ENCODE measurements at regions not wholly inside any gene's neighbourhood (a gene's known extent, or its start where the extent isn't known, plus 50 kb on each side); places are given as distances from the start of the nearest gene placed in this dataset.

DNA sequence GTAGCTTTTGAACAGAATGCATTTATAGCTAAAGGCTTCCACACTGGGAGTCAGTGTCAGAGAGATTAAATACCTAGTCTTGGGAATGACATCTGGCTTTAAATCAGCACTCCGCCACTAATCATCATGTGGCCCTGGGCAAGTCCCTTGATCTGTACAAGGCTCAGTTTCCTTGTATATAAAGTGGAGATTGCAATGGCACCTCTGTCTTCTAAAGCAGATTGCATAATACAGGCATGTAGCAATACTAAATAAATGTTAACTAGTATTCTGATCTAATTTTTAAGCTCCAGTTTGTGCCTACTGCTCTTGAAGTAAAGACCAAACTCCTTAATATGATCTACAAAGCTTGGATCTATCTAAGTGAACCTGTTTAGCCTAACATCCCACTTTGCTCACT, 249.4 kb downstream of the PLPP3 start (continued):
- TF ChIP-seq ZNF646 (CRISPR knock-in tag; IDR thresholded peaks at IDR 0.05) (0 out of 2 replicates have a peak, but pooled peaks have one; percentile 20), ZNF839 (CRISPR knock-in tag; IDR thresholded peaks at IDR 0.05; ENCODE audit: borderline replicate concordance) (no peak), ZNF83 (CRISPR knock-in tag; IDR thresholded peaks at IDR 0.05; ENCODE audit: borderline replicate concordance) (no peak), ETV5 (CRISPR knock-in tag; IDR thresholded peaks at IDR 0.05; ENCODE audit: borderline replicate concordance) (no peak)

DNA sequence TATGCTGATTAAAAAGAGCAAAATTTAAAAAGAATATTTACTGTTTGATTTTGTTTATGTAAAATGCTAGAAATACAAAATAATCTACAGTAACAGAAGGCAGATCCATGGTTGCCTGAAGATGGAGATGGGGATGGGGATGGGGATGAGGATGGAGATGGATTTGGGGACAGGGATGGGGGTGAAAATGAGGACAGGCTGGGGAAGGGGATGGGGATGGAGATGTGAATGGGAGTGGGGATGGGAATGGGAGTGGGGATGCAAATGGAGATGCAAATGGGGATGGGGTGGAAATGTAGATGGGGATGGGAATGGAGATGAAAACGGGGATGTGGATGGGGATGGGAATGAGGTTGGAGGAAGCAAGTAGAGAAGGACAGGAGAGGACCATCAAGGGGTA, 252.2 kb downstream of the PLPP3 start:
- DNase-seq (ENCODE audit: low spot score) = no peak
- H3K9me3 ChIP-seq (ENCODE audit: low read length) = no peaks in the 10 kb centered on the region
- H3K4me2 ChIP-seq (ENCODE audit: low read depth, low read length) = no peak overlapping the region
- H3K4me3 ChIP-seq (replicated peaks in 1 of 3; ENCODE audit: insufficient read depth in 1 of 3, low read depth in 2 of 3, low read length in 3 of 3) = no peak overlapping the region
- H3K36me3 ChIP-seq (replicated peaks in 1 of 2; ENCODE audit: control insufficient read depth in 1 of 2, insufficient read depth in 2 of 2, low read length in 2 of 2) = no peaks in the 10 kb centered on the region
- ChIA-PET POLR2A (no interaction called here), CTCF (ENCODE audit: low intra/inter-chr PET ratio, low total read pairs) (no interaction called here)
- H3K27ac ChIP-seq (ENCODE audit: extremely low read length, insufficient read depth, low read length) = no peak overlapping the region
- TF ChIP-seq ZNF441 (CRISPR knock-in tag; IDR thresholded peaks at IDR 0.05; ENCODE audit: borderline replicate concordance) (no peak), HNRNPK (IDR thresholded peaks at IDR 0.05; ENCODE audit: low read depth, low read length, poor library complexity, severe bottlenecking) (peak; percentile 75)
- in situ Hi-C loops (cut with HindIII; ENCODE audit: extremely low pct_ligation_motif_present, low pct_unique_long_range_greater_than_20kb) = no loop called here
- no peaks in the 10 kb centered on the region for H4K20me1 ChIP-seq (ENCODE audit: insufficient read depth, low read length)
- no peak overlapping the region for H3K9ac ChIP-seq (ENCODE audit: insufficient read depth, low read depth, low read length)
- ATAC-seq = no peak
- no peaks in the 10 kb centered on the region for H3K27me3 ChIP-seq (ENCODE audit: control insufficient read depth in 1 of 2, insufficient read depth in 2 of 2, low read length in 2 of 2)
- intact Hi-C loops (cut with micrococcal nuclease; ENCODE audit: unreplicated experiment) = no loop called here
- 61% methylated on average over 1 of the region's 1 CpG for WGBS (ENCODE audit: low lambda C conversion rate)
- BruUV-seq (replicated peaks) = no TSS peak
- H3K4me1 ChIP-seq (ENCODE audit: insufficient read depth, low read length) = peaks cover 29% of the 10 kb centered on the region
- H3K79me2 ChIP-seq (ENCODE audit: insufficient read depth, low read length) = no peaks in the 10 kb centered on the region
- FAIRE-seq = no peak
- H2AFZ ChIP-seq (ENCODE audit: low read length) = no peak overlapping the region
